ENCODE measurements at regions not wholly inside any gene's neighbourhood (a gene's known extent, or its start where the extent isn't known, plus 50 kb on each side); places are given as distances from the start of the nearest gene placed in this dataset.

DNA sequence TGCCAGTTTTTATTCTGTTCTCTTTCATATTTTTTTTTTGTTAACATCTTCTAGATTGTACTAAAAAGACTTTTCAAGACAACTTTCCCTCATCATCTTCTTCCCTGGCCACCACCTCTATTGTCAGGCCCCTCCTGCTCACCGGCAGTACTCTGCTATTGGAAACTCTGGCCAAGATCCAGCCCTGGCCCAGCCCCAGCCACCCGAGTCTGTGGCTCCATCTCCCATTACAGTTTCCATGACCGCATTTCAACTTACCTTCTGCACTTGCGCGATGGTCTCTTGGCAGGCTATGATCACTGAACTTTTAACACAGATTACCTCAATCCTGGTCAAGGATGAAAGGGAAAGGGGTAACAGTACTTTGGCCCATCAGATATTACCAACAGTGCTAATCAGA, 137.7 kb upstream of the POM121L12 start:
- no peak for DNase-seq (ENCODE audit: low read depth in 4 of 4, low spot score in 3 of 4)

DNA sequence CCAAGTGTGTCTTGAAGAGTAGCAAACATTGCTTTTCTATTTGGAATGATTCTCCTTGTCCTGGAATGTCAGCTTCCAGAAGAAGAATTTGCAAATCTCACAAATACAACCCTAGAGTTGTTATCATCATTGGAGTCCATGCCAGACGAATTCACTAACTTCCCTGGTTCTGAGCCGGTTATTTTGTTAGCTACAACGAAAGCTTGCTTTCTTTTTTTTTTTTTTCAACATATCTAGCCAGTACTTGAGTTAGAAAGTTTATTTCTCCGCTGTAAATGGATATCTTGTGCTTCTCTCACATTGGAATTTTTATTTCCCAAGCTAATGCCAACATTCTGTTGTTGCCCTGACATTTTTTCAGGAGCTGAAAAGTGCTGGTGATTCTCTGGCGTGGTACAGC, 138.1 kb upstream of the POM121L12 start:
- DNase-seq (ENCODE audit: low read depth in 4 of 4, low spot score in 3 of 4) = no peak

DNA sequence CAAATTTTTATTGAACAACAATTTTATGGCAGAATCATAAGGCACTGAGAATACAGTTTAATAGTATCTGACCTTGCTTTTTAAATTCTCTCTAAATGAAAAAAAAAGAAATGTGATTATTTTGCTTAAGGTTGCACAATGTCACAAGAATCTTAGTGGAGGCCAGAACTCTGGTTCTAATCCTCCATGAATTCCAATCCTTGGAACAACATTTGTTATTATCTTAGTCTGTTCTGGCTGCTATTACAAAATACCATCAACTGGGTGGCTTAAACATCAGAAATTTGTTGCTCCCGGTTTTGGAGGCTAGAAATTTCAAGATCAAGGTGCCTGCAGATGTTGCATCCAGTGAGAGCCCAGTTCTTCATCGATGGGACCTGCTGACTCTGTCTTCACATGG, 158.2 kb upstream of the POM121L12 start:
- no peak for DNase-seq (ENCODE audit: low read depth in 4 of 4, low spot score in 3 of 4)

DNA sequence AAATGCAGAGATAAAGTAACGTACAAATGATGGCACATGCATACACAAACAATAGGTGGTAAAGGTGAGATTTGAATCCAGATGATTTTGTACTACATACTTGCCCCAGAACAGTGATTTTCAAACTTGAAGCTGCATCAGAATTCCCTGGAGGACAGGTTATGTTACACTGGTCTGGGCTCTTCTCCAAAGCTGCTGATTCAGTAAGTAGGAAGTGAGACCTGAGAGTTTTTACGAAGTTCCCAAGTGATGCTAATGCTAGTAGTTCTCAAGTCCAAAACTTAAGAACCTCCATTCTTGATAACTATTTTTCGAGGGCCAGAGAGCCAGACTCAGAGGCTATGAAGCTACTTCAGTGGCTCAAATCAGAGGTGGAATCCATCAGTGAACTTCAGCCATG, 159.0 kb upstream of the POM121L12 start:
- no peak for DNase-seq (ENCODE audit: low read depth in 4 of 4, low spot score in 3 of 4)

DNA sequence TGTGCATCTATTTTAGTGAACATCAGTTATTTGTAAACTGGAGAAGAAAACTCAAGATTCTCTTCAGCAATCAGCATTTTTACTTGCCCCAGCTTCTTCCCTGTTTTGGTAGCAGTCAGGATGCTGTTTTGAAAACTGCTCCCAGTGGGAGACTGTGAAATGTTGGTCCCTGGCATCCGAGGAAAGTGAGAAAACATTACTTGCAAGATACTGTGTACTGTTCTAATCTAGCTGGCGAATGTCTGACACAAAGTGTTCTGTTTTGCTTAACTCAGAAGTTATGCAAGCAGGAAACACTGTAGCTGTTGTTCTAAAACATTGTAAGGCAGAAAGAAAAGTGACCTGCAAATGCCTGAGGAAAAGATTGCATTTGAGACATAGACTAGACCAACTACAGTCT, 171.8 kb upstream of the POM121L12 start:
- DNase-seq (ENCODE audit: low read depth in 4 of 4, low spot score in 3 of 4) = no peak

DNA sequence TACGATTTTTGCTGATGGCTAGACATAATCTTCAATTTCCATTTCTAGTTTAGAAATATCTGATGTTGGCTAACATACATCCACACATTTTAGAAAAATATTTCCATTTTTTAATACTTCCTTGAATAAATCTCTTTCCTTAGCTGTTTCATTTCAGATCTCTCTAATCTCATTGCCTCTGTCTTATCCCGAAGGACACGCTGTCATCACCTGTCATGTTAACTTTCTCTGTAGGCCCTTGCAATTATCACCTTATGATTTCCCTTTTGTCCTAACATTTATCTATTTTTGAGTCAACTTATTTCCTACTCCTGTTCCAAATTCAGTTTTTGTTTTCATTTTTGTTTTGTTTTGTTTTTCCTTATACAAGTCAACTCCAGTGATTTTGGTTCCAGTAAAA, 173.1 kb upstream of the POM121L12 start:
- no peak for DNase-seq (ENCODE audit: low read depth in 4 of 4, low spot score in 3 of 4)

DNA sequence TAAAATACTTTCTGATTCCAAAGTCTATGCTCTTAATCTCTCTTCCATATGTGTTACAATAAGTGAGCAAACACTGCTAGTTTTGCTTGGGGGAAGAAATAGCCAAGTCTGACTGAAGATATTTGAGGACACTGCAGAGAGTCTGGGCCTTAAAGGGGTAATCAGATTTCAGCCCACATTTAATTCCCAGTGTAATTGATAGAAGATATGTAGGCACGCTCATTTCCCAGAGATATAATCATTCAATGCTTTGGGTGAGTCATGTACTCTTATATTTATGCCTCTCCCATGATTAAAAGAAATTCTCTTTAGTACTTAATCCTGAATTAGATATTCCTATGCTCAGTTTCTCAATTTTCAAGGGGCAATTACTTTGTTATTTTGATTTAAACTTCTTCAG, 178.1 kb upstream of the POM121L12 start:
- DNase-seq (ENCODE audit: low read depth in 4 of 4, low spot score in 3 of 4) = no peak

DNA sequence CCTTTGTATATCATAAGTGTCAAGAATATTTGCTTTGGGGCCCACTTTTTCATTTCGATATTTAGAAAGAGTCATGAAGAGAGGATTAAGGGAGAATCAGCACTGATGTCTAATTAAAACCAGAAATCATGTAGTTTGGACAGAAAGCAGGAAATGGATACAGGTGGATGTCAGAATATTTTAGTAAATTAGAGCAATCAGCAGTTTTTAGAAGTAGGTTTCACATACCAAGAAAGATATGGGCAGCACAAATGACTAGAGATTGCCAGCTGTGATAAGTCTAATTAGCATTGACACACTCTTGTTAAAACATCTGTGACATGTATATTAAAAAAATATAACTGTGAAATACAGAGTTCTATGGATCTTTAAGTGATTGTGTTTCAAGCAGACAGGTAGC, 180.8 kb upstream of the POM121L12 start:
- DNase-seq (ENCODE audit: low read depth in 4 of 4, low spot score in 3 of 4) = no peak

DNA sequence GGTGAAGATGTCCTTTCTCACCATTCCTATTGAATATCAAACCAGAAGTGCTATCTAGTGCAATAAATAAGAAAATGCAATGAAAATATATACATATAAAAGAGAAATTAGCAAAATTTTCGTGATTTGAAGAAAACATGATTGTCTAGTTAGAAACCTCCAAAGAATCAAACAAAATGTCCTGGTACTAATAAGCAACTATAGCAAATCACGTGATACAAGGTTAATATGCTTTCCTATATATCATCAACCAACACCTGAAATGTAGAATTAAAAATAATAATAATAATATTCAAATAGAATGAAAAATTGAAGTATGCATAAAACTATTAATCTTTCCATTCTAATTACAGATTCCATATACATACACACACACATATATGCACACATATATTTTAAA, 183.9 kb upstream of the POM121L12 start:
- no peak for DNase-seq (ENCODE audit: low read depth in 4 of 4, low spot score in 3 of 4)

DNA sequence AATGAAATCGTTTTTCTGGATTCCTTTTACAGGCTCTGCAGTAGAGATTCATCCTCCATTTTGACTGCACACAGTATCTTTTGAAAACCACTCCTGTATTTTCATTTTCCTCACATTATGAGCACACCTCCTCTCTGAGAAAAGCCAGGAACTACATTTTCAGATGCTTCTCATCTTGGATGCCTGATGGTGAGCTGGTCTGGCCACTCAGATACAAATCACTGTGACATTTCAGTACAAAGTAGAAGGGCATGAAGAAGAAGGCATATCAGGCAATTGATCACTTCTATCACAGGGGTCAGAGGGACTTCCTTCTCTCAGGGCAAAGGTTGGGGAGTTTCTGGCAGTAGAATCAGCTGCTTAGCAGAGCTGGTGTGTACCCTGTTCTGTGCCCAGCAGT, 192.0 kb upstream of the POM121L12 start:
- no peak for DNase-seq (ENCODE audit: low read depth in 4 of 4, low spot score in 3 of 4)

DNA sequence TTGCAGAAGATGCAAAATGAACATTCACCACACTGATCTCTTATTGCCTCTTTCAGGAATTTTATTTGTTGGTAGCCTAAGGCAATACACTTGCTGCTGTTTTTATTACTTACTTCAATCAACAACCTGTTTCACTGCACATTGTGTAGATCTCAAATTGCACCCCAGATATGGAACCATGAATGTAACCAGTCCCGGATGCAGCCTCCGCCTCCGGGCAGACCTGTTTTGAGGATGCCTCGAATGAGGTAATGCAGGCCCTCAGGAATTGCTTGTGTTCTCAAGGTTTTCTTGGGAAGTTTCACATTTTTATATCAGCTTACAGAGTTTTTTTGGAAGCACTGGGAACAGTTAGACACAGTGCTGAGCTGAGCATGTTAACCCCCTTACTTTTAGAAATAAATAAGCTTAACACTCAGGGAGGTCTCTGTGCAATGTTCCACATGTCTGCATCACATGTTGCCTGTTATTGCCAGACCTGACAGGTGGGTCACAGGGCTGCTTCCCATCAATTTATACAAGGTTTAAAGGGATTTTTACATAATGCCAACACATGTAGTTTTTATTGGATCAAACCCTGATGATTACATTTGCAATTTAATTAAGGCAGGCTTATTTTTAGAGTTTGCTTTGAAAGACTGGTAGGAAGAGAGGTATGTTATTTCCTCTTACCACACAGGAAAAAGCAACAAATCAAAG, 193.1 kb upstream of the POM121L12 start:
- no peak for DNase-seq (ENCODE audit: low read depth in 4 of 4, low spot score in 3 of 4)

DNA sequence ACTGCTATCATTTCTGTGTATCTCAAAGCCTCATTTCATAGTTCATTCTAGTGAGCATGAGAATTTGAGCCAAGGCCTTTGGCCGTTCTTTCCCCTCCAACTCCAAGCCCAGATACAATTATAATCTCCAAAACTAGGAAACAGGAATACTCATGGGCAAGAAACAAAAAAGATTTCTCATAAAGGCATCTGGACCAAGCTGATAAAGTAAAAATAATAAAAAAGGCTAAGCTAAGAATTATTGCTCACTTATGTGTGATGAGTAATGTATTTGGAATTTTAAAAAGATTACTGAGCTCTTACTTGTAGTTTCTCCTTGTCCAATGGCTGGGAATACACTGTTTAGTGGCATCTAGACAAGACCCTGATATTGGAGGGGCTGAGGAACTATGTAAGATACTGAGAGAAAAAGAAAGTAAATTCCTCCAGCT, 196.4 kb upstream of the POM121L12 start:
- DNase-seq (ENCODE audit: low read depth in 4 of 4, low spot score in 3 of 4) = no peak

DNA sequence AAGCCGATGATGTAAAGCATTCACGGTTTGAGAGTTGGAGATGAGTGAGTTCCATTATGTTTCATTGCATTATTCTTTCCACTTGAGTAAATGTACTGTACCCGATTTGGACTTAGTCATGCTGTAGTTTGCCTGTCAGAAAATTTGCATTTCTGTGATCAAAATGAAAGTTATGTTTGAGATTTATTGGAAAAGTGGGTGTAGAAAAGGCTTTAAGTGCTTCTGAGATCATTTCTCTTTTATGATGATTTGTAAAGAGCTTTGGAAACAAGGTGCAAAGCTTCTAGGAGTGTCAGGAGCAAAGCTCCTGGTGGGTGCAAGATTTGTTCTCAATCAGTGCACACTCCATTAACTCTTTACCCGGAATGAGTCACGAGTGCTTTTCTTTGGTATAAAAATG, 204.1 kb upstream of the POM121L12 start:
- DNase-seq (ENCODE audit: low read depth in 4 of 4, low spot score in 3 of 4) = no peak

DNA sequence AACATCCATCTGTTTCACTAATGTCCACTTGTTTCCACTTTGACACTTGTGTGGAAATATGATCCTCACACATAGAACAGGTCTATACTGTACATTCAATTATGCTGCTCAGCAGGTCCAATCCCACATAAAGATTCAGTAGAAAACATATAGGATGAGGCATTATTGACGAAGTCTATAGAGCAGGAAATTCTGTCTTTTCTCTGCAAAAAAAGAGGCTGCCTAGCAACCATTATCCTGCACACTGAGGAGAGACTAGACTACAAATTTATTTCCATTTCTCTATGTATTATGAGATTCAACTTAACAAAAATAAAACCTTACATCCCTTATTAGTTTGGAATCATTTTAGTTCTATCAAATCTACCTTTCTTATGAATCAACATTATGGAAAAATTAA, 204.6 kb upstream of the POM121L12 start:
- no peak for DNase-seq (ENCODE audit: low read depth in 4 of 4, low spot score in 3 of 4)

DNA sequence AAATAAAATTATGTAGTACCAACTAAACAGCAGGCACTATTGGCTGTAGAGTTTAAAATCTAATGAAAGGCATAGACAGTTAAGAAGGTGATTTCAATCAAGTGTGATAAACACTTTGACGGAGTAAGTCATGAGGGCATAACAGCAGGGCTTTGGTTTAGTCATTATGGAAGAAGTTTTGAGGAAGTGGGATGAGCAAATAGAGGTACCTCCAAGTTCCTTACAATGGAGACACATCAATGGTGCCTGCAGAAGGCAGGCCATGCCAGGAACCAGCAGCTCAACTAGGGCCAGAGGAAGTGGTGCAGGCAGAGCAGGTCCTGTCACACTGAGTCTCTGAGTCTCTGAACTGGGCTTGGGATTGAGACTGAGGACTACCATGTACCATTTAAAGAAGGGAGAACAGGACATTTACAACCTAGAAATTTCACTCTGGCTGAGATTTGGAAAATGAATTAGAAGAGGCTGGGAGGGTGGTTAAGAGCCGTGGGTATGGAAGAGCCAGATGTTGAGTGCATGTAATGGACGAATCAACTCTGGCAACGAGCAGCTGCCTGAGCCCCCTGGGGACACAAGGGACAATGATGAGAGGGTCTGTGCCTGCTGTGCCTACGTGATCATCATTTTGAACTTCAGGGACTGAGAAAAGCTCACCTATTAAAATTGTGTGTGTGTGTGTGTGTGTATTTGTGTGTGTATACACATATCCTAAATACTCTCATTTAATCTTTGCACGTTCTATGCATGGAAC, 208.7 kb upstream of the POM121L12 start:
- DNase-seq (ENCODE audit: low read depth in 4 of 4, low spot score in 3 of 4) = no peak

DNA sequence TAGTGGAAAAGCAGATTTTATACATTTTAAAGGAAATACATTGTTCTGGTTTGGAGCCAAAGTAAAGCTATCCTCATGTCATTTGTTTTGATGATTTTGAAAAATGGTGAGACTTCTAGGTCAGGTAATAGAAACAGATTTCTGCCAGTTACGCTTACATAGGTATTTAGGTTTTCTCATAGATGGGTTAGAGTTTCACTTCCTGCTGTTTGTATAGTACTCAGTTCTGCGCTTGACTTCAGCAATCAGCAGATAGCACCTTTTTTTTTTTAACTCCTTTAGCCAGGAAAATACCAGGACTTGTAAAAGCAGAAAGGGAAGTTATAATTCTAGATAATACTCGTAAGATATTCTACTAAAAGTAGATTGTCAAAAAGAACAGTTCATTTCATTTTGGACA, 209.8 kb upstream of the POM121L12 start:
- DNase-seq (ENCODE audit: low read depth in 4 of 4, low spot score in 3 of 4) = no peak

DNA sequence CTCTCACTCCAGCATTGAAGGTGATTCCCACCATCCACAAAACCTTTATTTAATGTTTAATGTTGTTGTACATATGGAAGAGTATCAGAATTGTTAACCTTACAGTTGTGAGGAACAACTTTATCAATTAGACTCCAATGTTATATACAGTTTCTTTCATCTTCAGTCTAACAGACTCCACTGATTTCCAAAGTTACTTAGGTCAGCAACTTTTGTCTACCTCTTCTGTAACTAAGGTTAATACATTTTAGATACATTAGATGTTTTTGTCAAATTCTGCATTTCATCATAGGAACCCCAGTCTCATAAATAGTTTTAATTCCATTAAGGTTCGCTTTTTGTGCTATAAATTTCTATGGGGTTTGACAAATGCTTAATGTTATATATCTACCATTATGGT, 223.9 kb upstream of the POM121L12 start:
- no peak for DNase-seq (ENCODE audit: low read depth in 4 of 4, low spot score in 3 of 4)

DNA sequence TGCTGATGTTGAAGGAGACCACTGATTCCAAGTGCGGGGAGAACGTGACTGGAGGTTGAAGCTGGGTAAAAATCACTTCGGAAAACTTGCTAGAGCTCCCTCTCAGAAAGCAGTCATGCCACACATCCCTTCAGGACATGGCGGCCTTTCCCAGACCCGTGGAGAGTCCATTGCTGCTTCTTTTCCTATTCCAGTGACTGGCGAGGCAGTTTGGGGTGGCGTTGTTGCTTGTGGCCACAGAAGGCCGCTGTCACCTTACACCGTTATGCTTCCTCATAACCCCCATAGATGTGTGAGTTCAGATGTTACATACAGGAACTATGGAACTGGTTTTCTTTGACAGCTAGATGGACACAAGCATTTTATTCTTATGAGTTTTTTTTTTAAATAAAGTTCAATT, 235.6 kb upstream of the POM121L12 start:
- DNase-seq (ENCODE audit: low read depth in 4 of 4, low spot score in 3 of 4) = no peak

DNA sequence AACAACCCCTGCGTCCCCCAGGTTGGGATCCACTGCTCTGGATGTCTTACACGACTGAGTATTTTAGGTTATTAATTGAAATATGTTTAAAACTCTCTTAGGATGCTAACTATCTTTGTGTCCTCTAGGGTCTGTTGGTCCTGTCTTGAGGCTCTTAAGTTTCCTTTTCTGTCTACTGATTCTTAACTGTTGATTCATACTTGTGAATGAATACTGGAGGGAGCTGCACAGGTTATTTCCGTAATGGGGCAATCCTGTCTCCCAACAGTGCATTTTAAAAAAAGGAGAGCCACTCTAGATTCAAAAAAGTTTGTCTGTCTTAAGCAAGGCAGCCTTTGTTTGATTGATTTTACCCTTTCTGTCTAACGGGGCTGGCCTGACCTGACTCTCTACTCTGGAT, 237.6 kb upstream of the POM121L12 start:
- no peak for DNase-seq (ENCODE audit: low read depth in 4 of 4, low spot score in 3 of 4)

DNA sequence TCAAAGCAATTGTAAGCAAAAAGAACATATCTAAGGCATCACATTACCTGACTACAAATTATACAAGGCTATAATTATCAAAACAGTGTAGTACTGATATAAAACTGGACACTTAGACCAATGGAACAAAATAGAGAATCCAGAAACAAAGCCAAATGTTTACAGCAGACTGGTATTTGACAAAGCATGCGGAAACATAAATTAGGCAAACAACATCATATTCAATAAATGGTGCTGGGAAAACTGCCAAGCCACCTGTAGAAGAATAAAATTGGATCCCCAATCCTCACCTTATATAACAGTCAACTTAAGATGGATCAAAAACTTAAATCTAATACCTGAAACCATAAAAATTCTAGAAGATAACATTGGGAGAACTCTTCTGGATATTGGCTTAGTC, 240.8 kb upstream of the POM121L12 start:
- DNase-seq (ENCODE audit: low read depth in 4 of 4, low spot score in 3 of 4) = no peak

DNA sequence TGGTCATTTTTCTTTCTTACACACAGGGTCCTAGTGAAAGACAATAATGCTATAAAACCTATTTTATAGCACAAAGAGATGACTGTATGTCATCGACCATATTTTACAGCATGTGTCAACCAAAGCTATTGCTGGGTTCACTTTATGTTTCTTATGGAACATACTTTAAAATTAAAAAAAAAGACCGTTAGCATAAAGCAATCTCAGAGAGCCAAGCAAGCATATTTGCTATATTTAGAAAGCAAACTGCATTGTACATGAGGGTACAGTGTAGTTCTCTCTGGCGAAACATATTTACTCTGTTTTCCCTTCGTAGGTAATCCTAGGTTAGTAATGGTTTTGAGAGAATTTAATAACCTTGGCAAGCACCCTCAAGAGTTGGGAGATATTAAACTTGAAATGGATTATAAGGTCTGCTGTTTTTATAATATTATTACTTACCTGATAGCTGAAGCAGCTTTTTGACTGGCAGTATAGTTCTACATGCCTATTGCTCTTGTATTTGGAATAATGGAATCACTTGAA, 244.2 kb upstream of the POM121L12 start:
- no peak for DNase-seq (ENCODE audit: low read depth in 4 of 4, low spot score in 3 of 4)

DNA sequence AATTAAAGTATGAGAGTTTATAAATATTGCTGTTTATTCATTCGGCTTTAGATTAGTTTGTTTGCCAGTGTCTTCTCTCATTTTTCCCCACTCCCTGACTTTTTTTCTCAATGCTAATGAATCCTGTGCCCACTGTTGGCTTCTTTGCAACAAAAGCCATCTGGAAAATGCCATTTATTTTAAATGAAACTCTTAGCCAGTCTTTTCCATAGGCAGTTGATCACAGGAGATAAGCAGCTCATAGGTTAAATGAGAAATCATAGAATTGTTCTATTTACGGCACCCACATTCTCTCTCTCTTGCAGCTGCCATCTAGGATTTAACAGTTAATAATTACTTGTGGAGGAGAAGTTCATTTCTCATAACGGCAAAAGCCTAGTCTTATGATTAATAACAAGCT, 249.3 kb upstream of the POM121L12 start:
- DNase-seq (ENCODE audit: low read depth in 4 of 4, low spot score in 3 of 4) = no peak

Measured in left renal pelvis (tissue), 4 donors.